Activated CD8-positive, alpha-beta memory T cell treated with anti-CD3 and anti-CD28 coated beads for 4 hours (primary cell): ENCODE measurements at regions not wholly inside any gene's neighbourhood (a gene's known extent, or its start where the extent isn't known, plus 50 kb on each side); places are given as distances from the start of the nearest gene placed in this dataset.
"Not testable (repeated sequence)": the region's sequence is repeated elsewhere in the genome, so short reads cannot be mapped to it uniquely, and the experiment has no call there.

ENCODE experiments used
- DNase-seq, 2 donors: peaks; one replicate each; pipeline ENCODE4 v3.0.0-alpha.2; 2020; ENCODE audit warnings: low read depth in 2 of 2

DNA sequence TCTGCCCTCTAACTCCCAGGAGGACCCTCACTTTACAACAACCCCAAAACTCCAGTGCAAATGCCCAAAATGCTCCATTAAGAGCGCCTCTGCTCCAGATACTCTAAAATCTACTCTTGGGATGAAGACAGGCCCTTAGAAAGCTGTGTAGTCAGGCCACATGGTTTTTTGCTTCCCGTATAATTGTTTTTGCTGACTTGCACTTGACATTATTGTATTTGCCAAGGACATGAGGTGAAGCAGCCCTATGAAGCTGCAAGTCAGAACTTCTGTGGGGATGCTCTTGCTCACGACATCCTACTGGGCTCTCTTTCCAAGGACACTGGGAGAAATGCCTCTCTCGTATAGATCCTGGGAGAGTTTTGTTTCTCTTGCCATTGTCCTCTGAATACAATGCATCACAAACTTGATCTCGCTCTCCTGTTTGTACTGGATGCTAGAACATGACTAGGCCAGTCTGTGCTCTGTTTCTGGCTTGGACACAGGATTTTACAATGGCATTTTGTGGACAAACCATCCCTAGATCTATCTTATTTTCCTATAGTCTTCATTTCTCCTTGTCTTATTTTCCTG, 177.2 kb upstream of the DTNBP1 start:
- DNase-seq: no peak

DNA sequence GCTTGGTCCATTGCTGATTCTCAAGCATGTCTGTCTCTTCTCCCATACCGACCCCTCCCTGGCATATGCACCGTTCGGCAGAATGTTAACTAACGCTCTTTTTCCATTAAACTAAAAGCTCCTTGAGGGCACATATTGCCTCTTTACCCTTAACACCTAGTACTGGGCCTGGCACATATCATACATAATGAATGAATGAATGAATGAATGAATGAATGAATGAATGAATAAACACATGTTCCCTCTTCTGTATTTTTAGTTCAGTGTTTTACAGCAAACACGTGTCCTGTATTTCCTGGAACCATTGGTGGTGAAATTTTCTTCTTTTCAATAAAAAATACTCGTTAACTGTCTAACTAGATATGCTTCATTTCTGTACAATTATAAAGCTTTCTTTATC, 174.4 kb upstream of the DTNBP1 start:
- DNase-seq: no peak

DNA sequence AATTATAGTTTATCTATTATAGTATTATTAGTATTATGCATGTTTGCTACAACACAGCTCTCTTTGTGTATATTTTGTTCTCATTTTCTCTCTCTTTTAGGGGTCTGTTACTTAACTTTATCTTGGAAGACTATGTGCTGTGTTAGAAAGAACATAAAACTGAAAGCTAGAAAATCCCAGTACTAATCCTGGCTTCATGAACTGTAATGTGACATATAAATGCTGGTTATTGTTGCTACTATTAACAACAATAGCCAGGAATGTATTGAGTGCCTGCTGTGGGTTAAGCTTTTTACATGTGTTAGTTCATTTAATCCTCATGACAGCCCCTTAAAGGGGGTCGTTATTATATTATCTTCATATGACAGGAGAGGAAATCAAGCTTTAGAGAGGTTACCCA, 170.0 kb upstream of the DTNBP1 start:
- no peak for DNase-seq

DNA sequence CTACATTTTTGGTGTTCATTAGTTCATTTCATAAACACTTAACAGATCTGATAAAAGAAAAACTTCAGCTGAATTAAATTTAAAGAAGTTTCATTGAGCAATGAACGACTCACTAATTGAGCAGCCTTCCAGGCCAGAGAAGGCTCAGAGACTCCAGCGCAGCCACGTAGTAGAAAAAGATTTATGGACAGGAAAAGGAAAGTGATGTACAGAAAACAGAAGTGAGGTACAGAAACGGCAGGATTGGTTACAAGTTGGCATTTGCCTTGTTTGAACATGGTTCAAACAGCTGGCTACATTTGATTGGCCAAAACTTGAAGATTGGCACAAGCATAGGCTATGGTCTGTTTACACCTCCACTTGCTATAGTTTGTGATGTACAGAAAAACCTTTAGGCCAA, 166.3 kb upstream of the DTNBP1 start:
- no peak for DNase-seq

DNA sequence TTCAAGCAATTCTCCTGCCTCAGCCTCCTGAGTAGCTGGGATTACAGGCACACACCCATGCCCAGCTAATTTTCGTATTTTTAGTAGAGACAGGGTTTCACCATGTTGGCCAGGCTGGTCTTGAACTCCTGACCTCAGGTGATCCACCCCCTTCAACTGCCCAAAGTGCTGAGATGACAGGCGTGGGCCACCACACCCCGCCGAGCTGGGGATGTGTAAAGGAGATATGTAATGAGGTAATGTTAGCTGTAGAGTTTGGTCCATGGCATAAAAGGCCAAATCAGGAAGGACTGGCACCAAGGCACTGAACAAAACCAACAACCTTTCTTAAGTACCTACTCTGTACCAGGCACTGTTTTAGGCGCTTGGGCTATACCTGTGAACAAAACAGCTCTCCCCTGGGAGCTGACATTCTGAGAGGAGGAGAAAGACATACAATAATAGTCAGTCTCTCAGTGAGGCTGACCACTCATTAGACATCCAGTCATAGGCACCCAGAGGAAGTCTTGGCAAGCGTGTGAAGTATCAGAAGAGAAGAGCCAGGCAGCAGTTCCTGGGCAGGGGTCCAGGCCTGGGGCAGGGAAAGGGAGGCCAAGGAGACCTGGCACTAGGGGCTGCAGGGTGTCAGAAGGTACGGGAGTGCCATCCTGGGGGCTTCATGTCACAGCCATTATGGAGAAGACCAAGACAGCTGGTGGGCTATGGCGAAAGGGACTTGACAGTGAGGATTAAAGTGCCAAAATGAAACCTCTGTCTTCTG, 164.8 kb upstream of the DTNBP1 start:
- no peak for DNase-seq

DNA sequence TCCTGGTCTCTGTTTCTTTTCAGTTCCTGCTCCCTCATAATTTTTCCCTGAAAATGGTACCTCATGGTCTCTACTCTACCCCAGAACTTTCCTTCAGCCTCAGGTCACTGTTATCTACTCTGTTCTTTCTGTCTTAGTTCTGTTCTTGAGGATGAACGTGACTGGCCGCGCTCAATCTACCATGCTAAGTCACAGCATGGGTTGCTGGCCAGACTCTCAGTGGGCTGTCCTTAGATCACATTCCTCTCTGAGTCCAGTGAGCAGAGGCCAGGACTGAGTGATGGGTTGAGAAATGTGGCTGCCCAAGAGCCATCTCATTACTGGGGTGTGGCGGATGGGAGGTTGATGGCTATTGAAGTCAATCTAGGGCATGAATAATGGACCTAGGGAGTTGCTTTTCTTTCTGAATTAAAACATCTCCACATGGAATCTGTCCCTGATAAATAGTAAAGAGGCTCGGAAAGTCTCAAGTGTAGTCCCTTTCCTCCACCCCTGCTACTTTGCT, 164.0 kb upstream of the DTNBP1 start:
- DNase-seq: no peak

DNA sequence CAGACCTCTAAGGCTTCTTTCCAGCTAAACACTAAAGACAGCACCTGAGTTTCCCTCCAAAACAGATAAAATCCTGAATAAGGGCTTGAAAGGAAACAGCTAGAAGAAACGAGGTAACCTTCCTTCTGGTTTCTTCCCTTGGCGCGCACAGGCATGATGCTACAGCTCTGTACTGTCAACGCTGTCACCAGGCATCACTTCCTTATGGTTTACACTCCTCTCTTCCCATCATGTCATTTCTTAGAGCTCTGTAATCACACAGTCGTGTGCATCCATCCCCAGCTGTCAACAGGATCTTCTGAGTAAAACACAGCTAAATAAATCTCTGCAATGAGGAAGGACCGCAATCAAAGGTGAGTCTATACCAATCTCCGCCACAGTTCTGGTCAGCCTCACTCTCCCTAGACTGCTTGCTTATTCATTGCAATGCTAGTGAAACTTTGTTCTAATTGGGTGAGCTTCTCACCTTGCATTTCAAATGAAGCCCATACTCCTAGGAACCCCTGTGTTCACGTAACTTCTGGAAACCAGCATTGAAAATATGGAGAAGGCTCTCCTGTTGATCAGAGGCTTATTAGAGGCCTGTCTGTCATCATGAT, 162.6 kb upstream of the DTNBP1 start:
- DNase-seq: no peak

DNA sequence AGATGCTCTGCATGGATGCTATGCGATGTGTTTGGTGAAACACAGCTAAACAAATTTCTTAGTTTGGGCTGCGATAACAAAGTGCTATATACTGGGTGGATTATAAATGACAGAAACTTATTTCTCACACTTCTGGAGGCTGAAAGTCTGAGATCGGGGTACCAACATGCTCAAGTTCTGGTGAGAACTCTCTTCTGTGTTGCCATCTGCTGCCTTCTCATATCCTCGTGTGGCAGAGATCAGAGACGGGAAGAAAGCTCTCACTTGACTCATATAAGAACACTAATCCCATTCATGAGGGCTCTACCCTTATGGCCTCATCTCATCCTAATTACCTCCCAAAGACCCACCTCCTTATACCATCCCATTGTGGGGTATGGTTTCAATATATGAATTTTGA, 162.0 kb upstream of the DTNBP1 start:
- no peak for DNase-seq

DNA sequence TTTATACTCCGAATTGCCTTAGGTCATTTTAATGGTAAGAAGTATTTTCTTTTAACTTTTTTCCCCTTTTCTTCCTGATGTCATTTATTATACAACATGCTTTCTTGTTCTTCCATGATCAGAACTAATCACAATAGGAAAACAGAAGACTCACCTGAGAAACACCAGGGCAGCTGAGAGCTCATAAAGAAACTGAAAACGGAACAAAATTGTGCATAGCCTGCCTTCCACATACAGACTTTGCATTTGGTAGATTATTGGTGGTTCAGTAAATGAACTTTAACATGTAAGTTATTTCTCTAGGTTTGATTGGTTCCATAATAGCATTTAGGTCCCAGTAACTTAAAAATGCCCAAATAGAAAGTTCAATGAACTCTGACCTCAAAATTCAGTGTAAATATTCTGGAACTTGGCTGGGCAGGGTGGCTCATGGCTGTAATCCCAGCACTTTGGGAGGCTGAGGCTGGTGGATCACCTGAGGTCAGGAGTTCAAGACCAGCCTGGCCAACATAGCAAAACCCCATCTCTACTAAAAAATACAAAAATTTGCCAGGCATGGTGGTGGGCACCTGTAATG, 161.1 kb upstream of the DTNBP1 start:
- no peak for DNase-seq

DNA sequence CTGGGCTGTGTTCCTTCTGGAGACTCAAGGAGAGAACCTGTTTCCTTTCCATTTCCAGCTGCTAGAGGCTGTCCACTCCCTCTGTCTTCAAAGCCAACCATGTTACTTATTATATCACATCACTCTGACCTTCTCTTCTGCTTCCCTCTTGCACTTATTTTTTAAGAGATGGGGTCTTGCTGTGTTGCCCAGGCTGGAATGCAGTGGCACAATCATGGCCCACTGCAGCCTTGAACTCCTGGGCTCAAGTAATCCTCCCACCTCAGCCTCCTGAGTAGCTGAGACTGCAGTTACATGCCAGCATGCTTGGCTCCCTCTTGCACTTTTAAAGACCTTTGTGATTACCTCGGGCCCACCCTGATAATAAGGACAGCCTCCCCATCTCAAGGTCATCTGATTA, 160.0 kb upstream of the DTNBP1 start:
- no peak for DNase-seq

DNA sequence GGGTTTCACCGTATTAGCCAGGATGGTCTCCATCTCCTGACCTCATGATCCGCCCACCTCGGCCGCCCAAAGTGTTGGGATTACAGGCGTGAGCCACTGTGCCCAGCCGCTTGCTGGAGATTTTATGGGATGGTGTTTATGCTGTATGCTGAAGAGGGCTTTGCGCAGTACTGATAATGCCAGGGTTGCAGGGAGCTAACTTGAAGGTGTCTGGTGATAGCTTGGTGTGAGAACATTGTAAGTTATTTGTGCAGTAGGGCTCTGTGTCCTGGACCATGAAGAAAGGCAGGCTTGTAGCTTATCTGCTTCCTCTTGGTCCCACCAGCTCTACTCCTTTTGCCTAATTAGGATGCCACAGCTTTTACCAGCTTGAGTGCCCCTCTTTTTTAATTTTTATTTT, 157.0 kb upstream of the DTNBP1 start:
- no peak for DNase-seq

DNA sequence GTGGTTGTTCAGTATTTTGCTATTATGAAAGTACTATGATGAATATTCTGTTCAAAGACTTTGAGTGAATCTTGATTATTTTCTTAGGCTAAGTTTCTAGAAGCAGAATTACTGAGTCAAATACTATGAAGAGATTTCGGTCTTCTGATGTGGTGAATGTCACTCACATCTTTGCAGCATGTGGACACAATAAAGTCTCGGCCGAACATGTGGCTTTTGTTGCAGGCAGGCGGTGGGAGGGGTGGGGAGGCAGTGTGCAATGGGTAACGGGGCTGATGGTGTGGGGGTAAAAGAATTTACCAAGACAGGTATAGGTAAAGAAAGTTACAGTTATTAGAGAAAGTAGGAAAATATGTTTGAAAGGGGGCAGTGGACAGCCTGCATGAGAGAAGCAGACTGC, 156.4 kb upstream of the DTNBP1 start:
- DNase-seq: no peak

DNA sequence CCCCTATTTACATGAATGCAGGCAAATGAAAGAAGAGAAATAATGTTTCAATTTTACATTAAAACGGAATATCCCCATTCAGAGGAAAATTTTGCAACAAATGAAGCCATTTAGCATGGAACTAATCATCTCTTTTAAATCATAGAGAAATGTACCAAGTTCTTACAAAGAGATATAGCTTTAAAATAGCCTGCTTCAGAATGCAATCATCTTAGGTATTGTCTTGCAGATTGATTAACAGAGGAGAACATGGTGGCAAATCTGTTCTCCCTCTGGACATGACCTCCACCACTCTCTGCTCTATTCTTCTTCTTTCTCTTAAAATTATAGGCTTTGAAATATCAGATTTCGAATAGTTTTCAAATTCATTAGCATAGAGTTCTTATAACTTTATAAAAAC, 155.7 kb upstream of the DTNBP1 start:
- DNase-seq: no peak

DNA sequence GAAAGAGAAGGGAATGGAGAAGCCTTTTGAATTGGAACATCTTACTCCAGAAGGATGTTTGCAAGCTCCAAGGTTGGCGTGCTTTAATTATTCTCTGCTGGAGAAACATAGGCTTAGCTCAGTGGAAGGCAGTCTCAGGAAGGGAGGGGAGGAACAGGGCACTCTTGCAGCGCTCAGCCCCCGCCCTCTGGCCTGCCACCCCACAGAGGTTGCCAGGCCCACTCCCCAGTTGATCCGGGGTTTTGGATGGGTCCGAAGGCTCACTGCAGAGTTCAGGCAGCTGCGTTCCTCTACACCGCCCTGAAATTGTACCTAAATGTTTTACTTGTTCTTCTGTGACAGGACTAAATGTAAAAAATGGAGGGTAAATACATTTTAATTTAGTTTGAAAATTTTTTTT, 155.2 kb upstream of the DTNBP1 start:
- DNase-seq: no peak

DNA sequence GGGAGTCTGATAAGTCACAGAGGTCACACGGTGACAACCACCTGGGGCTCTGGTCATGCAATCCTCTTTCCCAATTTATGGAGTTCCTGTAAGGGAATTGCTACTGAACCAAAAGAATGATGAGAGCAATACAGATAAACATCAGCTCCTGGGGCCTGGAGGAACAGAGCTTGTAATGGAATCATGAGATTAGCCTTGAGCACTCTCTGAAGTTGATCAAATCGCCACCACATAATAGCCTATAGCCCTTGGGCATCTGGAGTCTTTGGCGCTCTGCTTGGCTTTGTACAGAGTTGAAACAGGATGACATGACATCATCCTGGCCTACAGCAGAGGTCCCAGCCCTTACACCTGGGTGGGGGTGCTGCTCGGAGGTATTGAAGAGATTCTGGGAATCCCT, 154.3 kb upstream of the DTNBP1 start:
- no peak for DNase-seq

DNA sequence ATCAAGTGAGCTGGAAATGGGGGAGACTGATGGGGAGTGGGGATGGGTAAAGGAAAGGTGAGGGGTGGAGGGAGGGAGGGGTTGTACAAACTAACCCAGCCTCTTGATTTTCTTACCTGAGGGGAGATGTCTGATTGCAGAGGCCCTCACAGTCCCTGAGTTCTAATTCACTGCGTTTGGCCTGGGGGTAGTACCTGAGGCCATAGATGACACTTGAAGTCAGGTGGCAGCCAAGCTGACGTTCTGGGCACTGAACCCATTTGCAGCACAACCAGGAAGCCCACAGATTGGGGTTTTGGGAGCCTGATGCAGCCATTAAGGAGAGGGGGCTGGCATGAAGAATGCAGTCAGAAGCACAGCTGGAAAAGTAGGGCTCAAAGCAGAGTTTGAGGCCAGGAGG, 153.8 kb upstream of the DTNBP1 start:
- no peak for DNase-seq

DNA sequence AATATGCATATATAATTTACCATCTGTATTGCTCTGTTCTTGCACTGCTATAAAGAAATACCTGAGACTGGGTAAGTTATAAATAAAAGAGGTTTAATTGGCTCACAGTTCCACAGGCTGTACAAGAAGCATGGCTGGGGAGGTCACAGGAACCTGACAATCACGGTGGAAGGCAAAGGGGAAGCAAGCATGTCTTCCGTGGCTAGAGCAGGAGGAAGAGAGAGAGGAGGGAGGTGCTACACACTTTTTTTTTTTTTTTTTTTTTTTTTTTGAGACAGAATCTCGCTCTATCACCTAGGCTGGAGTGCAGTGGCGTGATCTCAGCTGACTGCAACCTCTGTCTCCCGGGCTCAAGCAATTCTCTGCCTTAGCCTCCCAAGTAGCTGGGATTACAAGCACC, 150.9 kb upstream of the DTNBP1 start:
- DNase-seq: not testable (repeated sequence)

DNA sequence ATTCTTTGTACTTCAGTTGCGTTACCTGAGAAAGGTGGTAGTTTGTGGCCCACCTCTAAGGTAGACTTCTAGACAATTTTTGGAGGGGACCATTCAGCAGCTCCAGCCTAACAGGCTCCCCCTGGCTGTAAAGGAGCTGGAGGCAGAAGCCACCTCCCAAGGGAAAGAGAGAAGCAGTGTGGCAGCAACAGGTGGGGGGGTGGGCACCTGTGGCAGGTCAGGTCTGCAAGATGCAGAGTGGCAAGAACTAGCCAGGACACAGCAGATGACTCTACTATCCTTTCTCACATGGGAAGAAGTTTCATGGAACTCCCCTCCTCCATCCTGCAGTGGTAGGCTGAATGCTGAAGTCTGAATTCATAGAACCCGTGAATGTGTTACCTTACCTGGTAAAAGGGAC, 148.3 kb upstream of the DTNBP1 start:
- no peak for DNase-seq

DNA sequence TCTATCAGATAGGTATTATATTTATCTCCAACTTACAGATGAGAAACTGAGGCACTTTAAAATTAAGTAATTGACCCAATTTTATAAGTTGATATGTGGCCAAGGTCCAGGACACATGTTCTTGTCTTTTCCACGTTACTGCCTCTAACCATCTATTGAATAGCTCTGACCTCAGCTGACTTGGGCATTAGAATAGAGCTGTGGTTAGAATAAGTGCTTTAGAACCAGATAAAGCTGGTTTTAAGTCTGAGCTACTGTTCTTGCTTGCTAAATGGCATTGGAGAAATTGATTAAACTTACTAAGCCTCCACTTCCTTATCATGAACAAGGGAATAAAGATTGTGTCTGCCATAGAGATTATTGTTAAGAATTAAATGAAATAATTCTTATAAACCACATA, 147.8 kb upstream of the DTNBP1 start:
- DNase-seq: no peak

DNA sequence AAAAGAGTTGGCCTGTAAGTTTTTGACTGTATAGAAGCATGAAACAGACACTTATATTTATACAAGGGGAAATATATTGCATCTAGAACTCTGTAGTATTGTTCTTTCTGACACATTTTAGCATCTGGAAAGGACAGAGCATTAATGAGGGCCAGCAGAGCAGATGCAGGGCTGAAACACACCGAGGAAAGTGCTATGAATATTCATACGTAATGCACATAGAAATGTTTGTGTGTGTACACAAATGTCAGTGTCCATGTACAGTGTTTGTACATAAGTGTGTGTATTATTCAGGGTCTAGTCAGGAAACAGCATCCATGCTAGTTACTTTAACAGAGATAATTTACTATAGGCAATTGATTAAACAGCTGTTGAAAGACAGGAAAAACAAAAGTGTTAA, 146.5 kb upstream of the DTNBP1 start:
- DNase-seq: no peak

DNA sequence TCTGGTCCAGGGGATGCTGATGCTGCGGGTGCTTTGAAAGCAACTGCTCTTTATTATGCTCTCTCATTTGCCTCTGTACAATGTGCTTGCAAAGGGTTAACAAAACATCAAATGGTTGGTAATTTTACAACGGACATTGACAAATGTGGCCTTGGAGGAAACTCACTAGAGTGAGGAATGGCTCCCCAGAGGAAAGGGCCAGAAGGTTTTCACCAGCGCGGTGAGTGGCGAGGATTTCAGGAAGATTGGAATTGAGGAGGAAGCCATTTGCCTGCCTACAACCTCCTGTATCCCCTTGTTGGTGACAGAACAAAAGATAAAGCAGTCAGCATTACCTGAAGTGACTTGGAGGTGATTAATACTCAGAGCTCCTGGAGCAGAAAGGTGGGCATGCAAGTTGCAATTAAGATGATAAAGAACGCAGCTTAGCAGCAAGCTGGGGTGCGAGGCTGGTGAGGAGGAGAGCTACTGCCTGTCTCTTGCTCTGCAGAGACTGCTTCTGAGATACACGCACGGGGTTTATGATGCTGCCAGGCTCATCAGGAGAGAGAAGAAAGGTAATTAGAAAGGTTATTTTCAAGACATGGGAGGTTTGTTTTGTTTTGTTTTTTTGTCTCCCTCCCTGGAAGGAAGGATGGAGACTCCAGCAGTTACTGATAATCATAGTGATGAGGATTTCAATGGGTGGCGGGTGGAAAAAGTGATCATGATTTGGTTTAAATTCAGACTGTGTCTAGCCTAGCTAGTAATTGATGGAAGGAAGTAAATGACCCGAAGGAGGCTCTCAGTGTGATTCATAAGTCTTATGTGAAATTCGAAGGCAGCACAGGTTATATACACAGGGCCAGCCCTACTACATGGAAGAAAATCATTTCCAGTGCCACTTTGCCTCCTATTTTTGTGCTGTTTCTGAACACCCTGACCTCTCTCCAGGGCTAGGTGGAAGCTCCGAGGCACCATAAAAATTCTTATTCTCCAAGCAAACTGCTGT, 141.6 kb upstream of the DTNBP1 start:
- DNase-seq: no peak

DNA sequence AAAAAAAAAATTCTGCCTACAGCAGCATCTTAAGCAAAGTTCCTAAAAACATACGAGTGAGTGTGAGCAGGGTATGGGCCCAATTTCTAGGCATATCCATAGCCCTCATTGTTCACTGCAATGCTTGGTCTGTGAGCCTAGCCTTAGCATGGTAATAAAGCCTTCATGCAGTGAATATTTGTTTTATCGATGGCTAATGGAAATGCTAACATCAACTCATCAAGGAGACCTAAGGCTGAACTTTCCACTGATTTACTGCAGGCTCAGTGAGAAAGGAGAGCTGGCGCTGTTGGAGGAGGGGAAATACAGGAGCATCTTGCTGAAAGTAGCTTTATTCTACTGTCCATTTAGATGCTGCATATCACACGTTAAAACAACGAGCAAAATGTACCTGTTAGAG, 139.6 kb upstream of the DTNBP1 start:
- no peak for DNase-seq
